ENCODE measurements at regions not wholly inside any gene's neighbourhood (a gene's known extent, or its start where the extent isn't known, plus 50 kb on each side); places are given as distances from the start of the nearest gene placed in this dataset.

GRCh38 chr13:24023073-24023472 lies 125.8 kb upstream of the C1QTNF9B start:
- TF ChIP-seq CTCF (IDR thresholded peaks at IDR 0.05; ENCODE audit: borderline replicate concordance, insufficient read depth, low read depth, low read length) = no peak
- no peak overlapping the region for H3K4me3 ChIP-seq (ENCODE audit: low read depth, low read length)

GRCh38 chr13:24027494-24027893 lies 130.2 kb upstream of the C1QTNF9B start:
- H3K4me3 ChIP-seq (ENCODE audit: low read depth, low read length) = no peak overlapping the region

GRCh38 chr13:24032252-24032651 lies 128.3 kb upstream of the SPATA13 start:
- H3K4me3 ChIP-seq (ENCODE audit: low read depth, low read length) = no peak overlapping the region
- TF ChIP-seq CTCF (IDR thresholded peaks at IDR 0.05; ENCODE audit: borderline replicate concordance, insufficient read depth, low read depth, low read length) = no peak

More at GRCh38 chr13:24027494-24027893, 130.2 kb upstream of the C1QTNF9B start:
- TF ChIP-seq CTCF (IDR thresholded peaks at IDR 0.05; ENCODE audit: borderline replicate concordance, insufficient read depth, low read depth, low read length) = no peak

GRCh38 chr13:24032674-24033073 lies 127.8 kb upstream of the SPATA13 start:
- no peak overlapping the region for H3K4me3 ChIP-seq (ENCODE audit: low read depth, low read length)
- no peak for TF ChIP-seq CTCF (IDR thresholded peaks at IDR 0.05; ENCODE audit: borderline replicate concordance, insufficient read depth, low read depth, low read length)

GRCh38 chr13:24033527-24034302 lies 126.8 kb upstream of the SPATA13 start:
- no peak for TF ChIP-seq CTCF (IDR thresholded peaks at IDR 0.05; ENCODE audit: borderline replicate concordance, insufficient read depth, low read depth, low read length)
- no peak overlapping the region for H3K4me3 ChIP-seq (ENCODE audit: low read depth, low read length)

GRCh38 chr13:24035411-24035810 lies 125.1 kb upstream of the SPATA13 start:
- no peak for TF ChIP-seq CTCF (IDR thresholded peaks at IDR 0.05; ENCODE audit: borderline replicate concordance, insufficient read depth, low read depth, low read length)
- H3K4me3 ChIP-seq (ENCODE audit: low read depth, low read length) = no peak overlapping the region

- no peak for TF ChIP-seq CTCF (IDR thresholded peaks at IDR 0.05; ENCODE audit: borderline replicate concordance, insufficient read depth, low read depth, low read length)
- no peak overlapping the region for H3K4me3 ChIP-seq (ENCODE audit: low read depth, low read length)
Measured at GRCh38 chr13:24036115-24036514, 124.4 kb upstream of the SPATA13 start.

Data from GM12875 (cell line).